HUES6 (cell line): ENCODE measurements at regions not wholly inside any gene's neighbourhood (a gene's known extent, or its start where the extent isn't known, plus 50 kb on each side); places are given as distances from the start of the nearest gene placed in this dataset.

Experiments used
- H3K27ac ChIP-seq: 2 replicates; pipeline ENCODE4 v1.7.0; 2013; ENCODE audit warnings: low read depth, mild to moderate bottlenecking, low read length, inconsistent platforms
- H3K27me3 ChIP-seq: 2 replicates; pipeline ENCODE4 v1.6.1; 2013; ENCODE audit warnings: low read length; ENCODE audit not compliant: control insufficient read depth, insufficient read depth
- H3K36me3 ChIP-seq: 2 replicates; pipeline ENCODE4 v1.6.1; 2013; ENCODE audit warnings: low read length; ENCODE audit not compliant: control insufficient read depth, insufficient read depth
- H3K4me1 ChIP-seq: 2 replicates; pipeline ENCODE4 v1.6.1; 2013; ENCODE audit warnings: low read length; ENCODE audit not compliant: control insufficient read depth, insufficient read depth
- H3K4me3 ChIP-seq: 2 replicates; pipeline ENCODE4 v1.5.1; 2013; ENCODE audit warnings: low read depth, low read length
- H3K9ac ChIP-seq: one replicate; pipeline ENCODE4 v1.6.1; 2013; ENCODE audit warnings: mild to moderate bottlenecking, low read length
- H3K9me3 ChIP-seq: 2 replicates; pipeline ENCODE4 v1.6.1; 2013; ENCODE audit warnings: low read depth, low read length; ENCODE audit not compliant: control insufficient read depth, insufficient read depth

- H3K9ac ChIP-seq: no peak overlapping the region
- H3K27me3 ChIP-seq: no peaks in the 10 kb centered on the region
- no peaks in the 10 kb centered on the region; the same call in 1 of the 2 replicates for H3K4me1 ChIP-seq
- H3K36me3 ChIP-seq: no peaks in the 10 kb centered on the region
- H3K9me3 ChIP-seq: no peaks in the 10 kb centered on the region
- no peak overlapping the region for H3K4me3 ChIP-seq
- H3K27ac ChIP-seq: no peak overlapping the region
These were observed 1072.4 kb upstream of the LCORL start for GRCh38 chr4:19093951-19094350.

- no peak overlapping the region for H3K27ac ChIP-seq
- H3K4me3 ChIP-seq: no peak overlapping the region
- no peak overlapping the region for H3K9ac ChIP-seq
- no peaks in the 10 kb centered on the region; the same call in 1 of the 2 replicates for H3K4me1 ChIP-seq
- no peaks in the 10 kb centered on the region for H3K27me3 ChIP-seq
- no peaks in the 10 kb centered on the region for H3K36me3 ChIP-seq
- 0 out of 2 replicates have a peak, but pooled peaks cover 7% of the 10 kb centered on the region for H3K9me3 ChIP-seq
These were observed 1071.2 kb upstream of the LCORL start for GRCh38 chr4:19092797-19093196.

GRCh38 chr4:19074036-19074435, 1052.5 kb upstream of the LCORL start:
- Histone ChIP-seq H3K36me3 (no peaks in the 10 kb centered on the region), H3K4me1 (no peaks in the 10 kb centered on the region), H3K27me3 (no peaks in the 10 kb centered on the region), H3K4me3 (no peak overlapping the region), H3K27ac (no peak overlapping the region), H3K9me3 (0 out of 2 replicates have a peak, but pooled peaks cover 6% of the 10 kb centered on the region), H3K9ac (no peak overlapping the region)

GRCh38 chr4:19063662-19064061, 1042.1 kb upstream of the LCORL start:
- no peaks in the 10 kb centered on the region for H3K27me3 ChIP-seq
- no peaks in the 10 kb centered on the region for H3K4me1 ChIP-seq
- peaks cover 19% of the 10 kb centered on the region for H3K9me3 ChIP-seq
- H3K4me3 ChIP-seq: no peak overlapping the region
- no peaks in the 10 kb centered on the region for H3K36me3 ChIP-seq
- no peak overlapping the region for H3K9ac ChIP-seq
- no peak overlapping the region for H3K27ac ChIP-seq

GRCh38 chr4:19054916-19055315, 1033.4 kb upstream of the LCORL start:
- Histone ChIP-seq H3K27me3 (no peaks in the 10 kb centered on the region), H3K9me3 (peaks cover 4% of the 10 kb centered on the region; the same call in 1 of the 2 replicates), H3K9ac (no peak overlapping the region), H3K27ac (no peak overlapping the region), H3K4me3 (no peak overlapping the region), H3K36me3 (no peaks in the 10 kb centered on the region), H3K4me1 (peaks cover 3% of the 10 kb centered on the region; the same call in 1 of the 2 replicates)

GRCh38 chr4:19051831-19052230, 1030.3 kb upstream of the LCORL start:
- H3K9ac ChIP-seq: no peak overlapping the region
- H3K4me3 ChIP-seq: no peak overlapping the region
- no peaks in the 10 kb centered on the region; the same call in 1 of the 2 replicates for H3K9me3 ChIP-seq
- no peaks in the 10 kb centered on the region for H3K36me3 ChIP-seq
- no peaks in the 10 kb centered on the region for H3K27me3 ChIP-seq
- H3K27ac ChIP-seq: no peak overlapping the region
- peaks cover 3% of the 10 kb centered on the region; the same call in 1 of the 2 replicates for H3K4me1 ChIP-seq

- no peaks in the 10 kb centered on the region for H3K9me3 ChIP-seq
- no peak overlapping the region for H3K4me3 ChIP-seq
- H3K9ac ChIP-seq: no peak overlapping the region
- H3K27ac ChIP-seq: no peak overlapping the region
- peaks cover 3% of the 10 kb centered on the region; the same call in 1 of the 2 replicates for H3K4me1 ChIP-seq
- H3K36me3 ChIP-seq: no peaks in the 10 kb centered on the region
- H3K27me3 ChIP-seq: no peaks in the 10 kb centered on the region
These were observed 1025.8 kb upstream of the LCORL start for GRCh38 chr4:19047279-19047880.

GRCh38 chr4:19039816-19040215, 1018.3 kb upstream of the LCORL start:
- Histone ChIP-seq H3K27me3 (no peaks in the 10 kb centered on the region), H3K9ac (no peak overlapping the region), H3K9me3 (peaks cover 11% of the 10 kb centered on the region), H3K27ac (no peak overlapping the region), H3K36me3 (no peaks in the 10 kb centered on the region), H3K4me1 (no peaks in the 10 kb centered on the region), H3K4me3 (no peak overlapping the region)

GRCh38 chr4:19038231-19038630, 1016.7 kb upstream of the LCORL start:
- no peak overlapping the region for H3K4me3 ChIP-seq
- H3K27me3 ChIP-seq: no peaks in the 10 kb centered on the region
- no peaks in the 10 kb centered on the region for H3K36me3 ChIP-seq
- H3K4me1 ChIP-seq: no peaks in the 10 kb centered on the region
- peaks cover 11% of the 10 kb centered on the region for H3K9me3 ChIP-seq
- H3K27ac ChIP-seq: no peak overlapping the region
- no peak overlapping the region for H3K9ac ChIP-seq

- Histone ChIP-seq H3K36me3 (no peaks in the 10 kb centered on the region), H3K4me1 (no peaks in the 10 kb centered on the region), H3K27ac (no peak overlapping the region), H3K4me3 (no peak overlapping the region), H3K27me3 (no peaks in the 10 kb centered on the region), H3K9me3 (peaks cover 5% of the 10 kb centered on the region), H3K9ac (no peak overlapping the region)
These were observed 1012.5 kb upstream of the LCORL start for GRCh38 chr4:19033816-19034733.

GRCh38 chr4:19030536-19030935, 1009.0 kb upstream of the LCORL start:
- no peaks in the 10 kb centered on the region for H3K27me3 ChIP-seq
- H3K36me3 ChIP-seq: no peaks in the 10 kb centered on the region
- no peak overlapping the region for H3K4me3 ChIP-seq
- H3K4me1 ChIP-seq: no peaks in the 10 kb centered on the region
- H3K27ac ChIP-seq: no peak overlapping the region
- no peak overlapping the region for H3K9ac ChIP-seq
- no peaks in the 10 kb centered on the region for H3K9me3 ChIP-seq
